HG02938 (cell line): ENCODE measurements at regions not wholly inside any gene's neighbourhood (a gene's known extent, or its start where the extent isn't known, plus 50 kb on each side); places are given as distances from the start of the nearest gene placed in this dataset.

ENCODE experiments used
- ATAC-seq: cut with Tn5 transposase; IDR thresholded peaks from one replicate; pipeline ENCODE4 v1.9.1; 2021; ENCODE audit warnings: mild to moderate bottlenecking, moderate library complexity; ENCODE audit not compliant: unreplicated experiment

DNA sequence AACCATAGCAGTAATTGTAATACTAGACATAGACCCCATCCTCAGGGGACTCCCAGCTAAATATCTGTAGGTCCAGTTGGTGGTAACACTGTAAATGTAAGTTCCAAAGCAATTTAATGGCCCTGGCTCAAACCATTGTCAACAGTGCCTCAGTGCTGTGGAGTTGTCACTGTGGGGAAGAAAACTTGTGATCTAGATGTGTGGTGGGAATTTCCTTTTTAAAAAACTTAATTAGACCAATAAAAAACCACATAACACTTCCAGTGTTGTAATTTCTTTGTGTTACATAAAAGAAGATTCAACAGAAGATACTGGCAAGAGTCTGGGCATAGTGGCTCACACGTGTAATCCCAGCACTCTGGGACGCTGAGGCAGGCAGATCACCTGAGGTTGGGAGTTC is 138.6 kb upstream of the UMPS start:
- ATAC-seq = no peak

DNA sequence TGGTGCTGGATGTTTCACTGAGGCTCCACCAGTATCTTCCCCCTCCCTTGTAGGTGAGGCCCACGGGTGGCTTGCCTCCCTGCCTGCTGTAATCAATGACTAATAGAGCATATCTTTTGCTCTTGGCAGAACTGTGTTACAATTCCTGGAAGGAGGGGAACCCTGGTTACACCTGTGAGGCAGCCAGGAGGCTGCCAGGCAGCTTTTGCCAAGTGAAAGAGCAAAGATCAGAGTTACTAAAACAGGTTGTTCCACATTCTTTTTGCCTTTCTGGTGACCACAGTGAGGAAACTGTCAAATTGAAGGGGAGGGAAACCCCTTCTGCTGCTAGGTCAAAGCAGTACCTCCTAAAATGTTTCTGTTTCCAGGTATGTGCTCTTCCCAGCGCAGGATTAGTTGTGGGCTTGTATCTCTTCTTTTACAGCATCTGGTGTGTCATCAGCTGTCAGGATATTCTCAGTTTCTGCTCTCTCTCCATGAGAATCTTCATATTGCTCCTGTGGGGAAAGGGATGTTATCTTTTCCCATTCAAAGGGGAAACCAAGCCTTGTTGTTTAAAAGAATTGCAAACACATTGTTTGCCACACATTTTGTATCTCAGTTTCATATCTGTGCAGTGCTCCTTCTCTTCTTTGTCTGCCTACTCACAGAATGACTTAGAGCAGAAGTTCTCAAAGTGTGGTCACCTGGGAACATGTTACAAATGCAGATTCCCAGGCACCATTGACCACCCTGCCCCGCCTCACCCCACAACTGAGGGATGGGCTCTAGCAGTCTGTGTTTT is 137.4 kb upstream of the UMPS start:
- ATAC-seq = no peak

DNA sequence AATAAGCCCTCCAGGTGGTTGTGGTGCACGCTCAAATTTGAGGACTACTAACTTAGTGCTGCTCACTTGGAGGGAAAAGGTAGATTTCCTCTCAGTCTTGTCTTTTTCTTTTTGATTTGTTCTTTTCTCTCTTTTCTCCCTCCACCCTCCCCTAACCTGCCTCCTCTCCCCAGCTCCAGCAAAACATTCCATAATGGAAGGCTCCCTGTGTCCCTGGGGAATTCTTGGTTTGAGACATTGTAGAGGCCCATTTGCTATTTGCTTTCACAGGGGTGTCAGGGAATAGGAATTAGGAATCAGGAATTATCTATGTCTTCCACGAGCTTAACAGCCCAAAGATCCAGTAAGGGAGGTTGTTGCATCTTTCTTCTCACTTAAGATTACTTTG is 136.8 kb upstream of the UMPS start:
- no peak for ATAC-seq

DNA sequence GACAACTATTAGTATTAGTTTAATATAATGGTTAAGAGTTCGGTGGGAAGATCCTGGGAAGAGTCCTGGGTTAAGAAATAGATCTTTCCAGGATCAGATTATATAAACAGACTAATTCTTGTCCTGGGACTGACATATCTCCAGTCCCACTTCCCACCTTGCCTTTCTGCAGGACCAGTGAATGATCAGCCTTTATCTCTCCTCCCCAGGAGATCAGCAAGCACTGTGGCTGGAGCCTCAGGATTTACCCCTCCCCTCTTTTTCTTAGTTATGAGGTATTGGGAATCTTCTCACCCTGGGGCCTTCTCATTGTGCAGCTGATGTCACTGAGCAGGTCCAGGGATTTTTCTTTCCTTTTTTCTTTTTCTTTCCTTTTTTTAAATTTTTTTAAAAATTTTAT is 135.7 kb upstream of the UMPS start:
- no peak for ATAC-seq

DNA sequence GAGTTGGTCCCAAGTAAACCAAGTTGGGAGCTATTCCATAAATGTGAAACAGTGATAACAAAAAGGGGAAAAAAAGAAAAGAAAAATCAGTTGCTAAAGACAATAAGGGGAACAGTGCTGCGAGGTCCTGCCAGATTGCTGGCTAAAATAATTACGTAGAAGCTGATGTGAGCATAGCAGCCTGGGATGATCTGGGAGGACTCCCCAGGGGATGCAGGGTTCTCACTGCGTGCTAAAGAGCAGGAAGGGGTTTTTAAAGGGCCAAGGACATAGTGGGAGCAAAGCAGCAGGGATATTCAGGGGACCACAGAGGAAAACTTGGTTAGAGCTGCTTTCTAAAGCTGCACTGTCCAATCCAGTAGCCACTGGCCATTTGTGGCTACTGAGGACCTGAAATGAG is 133.0 kb upstream of the UMPS start:
- ATAC-seq = no peak

DNA sequence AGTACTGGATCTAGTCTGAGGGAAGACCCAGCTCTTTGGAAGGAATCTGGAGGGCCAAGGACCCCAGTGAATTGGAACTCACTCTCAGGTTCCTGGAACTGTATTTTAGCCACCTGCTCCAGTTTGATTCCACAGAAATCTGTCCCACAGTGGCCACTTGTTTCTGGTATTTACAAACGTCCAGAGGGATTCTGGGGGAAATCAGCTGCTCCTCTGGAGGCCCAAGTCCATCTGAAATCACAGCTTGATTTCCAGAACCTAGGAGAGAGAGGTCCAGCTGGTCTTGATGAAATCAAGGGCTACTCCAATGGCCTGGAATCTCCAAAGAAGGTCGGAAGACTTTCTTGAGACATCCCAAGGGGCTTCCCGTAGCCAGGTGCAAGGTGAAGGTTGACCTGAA is 132.3 kb upstream of the UMPS start:
- no peak for ATAC-seq

DNA sequence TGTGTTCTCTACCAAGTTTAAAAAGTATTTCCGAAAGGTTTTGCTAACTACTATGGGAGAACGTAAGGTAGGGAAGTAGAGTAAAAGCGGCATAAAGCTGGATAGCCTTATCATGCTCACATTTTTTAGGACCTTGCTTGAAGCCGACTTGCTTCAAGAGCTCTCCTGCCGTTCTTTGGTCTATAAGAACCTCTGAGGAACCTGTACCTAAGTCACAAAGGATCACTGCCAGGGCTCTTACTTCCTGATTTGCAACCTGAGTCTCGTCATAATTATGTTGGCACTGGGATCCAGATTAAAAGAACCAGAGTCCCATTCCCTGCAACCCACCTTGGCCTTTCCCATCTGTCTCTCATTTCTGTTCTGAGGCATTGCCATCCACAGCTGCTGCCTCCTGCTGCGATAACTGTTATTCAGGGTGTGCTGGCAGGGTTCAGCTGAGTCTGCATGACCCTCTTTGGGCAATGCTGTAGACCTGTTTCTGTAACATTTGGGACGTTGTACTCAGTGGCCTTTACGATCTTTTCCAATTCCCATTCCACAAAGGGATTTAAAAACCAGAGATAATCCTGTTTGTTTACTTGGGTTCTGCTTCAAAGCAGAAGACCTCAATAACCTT is 131.0 kb upstream of the UMPS start:
- no peak for ATAC-seq

DNA sequence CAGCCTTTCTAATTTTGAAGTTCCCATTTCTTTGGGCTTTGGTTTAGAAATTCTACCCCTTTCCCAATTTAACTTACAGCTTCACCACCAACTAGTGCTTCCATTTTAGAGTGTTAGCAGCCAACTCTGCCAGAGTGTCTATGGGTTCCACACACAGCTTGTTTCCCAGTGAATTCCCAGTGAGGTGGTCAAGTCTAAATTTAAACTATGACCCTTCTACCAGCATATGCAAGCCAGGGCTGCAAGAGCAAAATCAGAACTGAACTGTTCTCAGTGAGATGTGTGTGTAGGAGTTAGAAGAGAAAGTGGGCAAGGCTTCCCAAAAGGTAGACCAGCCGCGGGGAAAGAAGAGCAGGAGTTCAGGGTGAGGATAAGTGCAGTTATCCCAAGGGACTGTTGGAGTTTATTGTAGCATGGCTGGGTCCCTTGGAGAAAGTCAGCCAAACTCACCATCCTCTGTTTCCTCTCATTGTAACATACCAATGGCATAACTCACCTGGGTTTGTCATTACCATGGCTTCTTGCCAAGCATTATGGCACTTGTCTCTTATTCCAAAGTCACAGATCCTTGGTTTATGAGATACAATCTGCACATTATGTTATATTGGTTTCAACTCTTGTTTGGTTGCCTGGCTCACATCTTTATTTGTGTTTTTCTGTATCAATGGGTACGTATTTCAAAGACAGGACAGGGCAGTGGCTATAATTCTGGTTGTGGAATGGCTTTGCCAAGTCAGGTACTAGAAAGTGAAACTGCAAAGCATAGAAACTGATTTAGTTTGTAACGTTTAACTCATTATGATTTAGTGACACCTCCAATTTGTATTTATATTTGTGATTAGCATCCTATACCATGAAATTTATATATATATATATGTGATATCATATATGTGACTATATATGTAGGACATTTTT is 130.2 kb upstream of the UMPS start:
- no peak for ATAC-seq

DNA sequence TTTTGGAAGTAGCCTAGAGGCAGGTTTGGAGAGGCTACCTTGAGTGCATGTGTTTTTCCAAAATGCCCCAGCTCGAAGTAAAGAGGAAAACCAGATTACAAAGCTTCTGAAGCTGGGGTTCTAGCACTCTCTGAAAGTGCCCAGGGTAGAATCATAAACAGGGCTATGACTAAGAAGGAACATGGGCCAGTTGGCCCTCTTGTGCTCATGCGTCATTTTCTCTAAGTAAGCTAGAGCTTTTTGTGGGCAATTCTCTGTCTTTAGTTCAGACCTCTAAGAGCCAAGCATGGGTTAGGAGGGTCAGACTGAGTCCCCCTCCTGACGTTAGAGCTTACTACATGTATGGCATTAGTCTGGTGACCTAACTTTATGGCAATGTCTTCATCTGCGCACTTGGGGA is 129.5 kb upstream of the UMPS start:
- ATAC-seq = no peak

DNA sequence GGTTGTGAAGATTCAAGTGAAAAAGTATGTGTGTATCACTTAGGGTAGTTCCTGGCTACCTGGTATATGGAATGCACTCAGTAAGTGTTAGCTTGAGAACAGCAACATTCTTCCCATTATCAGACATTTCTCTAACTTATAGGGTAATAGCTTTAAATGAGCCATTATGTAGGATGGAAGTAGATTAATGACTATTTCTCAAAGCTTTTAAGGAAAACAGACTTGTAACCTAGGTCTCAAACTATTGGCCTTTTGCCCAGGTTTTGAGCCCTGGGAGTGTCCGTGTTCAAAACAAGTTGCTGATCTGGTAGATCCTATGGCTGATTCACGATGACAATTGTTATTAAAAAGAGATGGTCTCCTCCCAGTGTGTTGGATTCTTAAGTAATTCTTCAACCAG is 129.1 kb upstream of the UMPS start:
- no peak for ATAC-seq

DNA sequence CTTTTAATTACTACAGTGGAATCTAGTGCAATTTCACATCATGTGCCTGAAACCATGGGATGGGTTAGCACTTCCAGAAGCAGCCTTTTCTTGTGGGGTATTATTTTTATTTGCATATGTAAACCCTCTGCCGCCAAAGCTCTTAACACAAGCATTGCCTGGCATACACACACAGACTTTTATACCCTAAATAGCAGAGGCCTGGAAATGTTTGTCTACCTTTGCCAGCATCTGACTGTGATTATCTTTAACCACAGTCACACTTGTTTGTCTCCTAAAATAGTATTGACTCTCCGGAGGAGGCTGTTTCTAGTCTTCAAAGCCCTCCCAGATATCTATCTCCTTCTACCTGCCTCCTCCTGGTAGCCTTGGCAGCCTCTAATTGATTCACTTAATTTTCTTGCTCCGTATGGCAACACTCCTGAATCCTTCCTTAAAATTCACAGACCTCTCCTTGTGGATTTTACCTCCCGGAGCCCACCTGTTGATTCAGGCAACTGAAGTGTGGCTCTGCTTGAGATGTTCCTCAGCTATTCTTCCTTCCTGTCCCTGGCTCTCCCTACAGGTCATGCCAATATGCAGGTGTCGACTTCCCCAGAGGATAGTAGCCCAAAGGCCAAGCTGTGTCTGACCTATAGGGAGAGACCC is 127.1 kb upstream of the UMPS start:
- no peak for ATAC-seq

DNA sequence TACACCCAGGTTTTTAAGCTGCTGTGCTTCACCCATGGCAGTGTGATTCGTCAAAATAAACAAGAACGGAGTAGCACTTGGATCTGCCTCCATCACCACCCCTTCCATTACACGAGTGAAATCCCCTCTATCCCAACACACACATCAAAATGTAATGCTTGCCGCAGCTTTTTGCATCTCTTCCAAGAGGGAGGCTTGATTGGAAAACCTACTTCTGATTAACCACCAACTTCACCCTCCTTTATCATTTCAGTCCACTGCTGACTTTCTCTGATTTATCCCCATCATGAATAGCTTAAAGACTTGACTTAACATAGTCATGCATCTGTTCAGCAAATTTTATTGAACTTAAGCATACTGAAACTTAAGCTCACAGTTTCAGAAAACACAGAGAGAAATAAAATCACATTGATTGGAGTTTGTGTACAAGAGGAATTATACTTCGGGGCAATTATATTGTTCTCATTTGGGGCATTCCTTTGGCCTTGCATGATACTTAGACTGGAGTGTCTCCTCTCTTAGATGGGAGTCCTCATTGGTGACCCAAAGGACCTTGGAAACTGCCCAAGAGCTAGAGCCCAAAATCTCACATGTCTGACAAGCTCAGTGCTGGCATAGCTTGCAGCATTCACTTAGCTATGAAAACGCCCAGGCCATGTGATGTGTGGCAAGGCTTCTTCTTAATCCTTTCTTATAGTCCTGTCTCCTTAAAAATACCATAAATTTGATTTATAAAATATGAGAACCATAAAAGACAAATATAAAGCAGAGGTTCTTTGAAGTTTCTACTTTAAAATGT is 124.3 kb upstream of the UMPS start:
- ATAC-seq = no peak

DNA sequence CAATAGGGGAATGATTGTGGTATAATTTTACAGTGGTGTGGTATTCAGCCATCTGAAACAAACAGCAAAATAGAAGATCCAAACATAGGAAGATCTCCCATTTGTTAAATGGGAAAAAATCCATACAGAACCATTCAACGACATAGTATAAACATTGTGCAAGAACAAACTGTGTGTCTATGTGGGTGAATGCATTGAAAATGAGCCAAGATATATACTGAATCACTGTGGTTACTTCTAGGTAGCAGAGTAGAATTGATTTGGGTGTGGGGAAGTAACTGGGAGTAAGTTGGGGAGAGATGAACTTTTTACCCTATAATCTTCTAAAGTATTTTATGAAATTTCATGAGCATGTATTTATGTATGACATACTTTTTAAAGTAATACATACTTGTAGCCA is 123.1 kb upstream of the UMPS start:
- ATAC-seq = no peak

DNA sequence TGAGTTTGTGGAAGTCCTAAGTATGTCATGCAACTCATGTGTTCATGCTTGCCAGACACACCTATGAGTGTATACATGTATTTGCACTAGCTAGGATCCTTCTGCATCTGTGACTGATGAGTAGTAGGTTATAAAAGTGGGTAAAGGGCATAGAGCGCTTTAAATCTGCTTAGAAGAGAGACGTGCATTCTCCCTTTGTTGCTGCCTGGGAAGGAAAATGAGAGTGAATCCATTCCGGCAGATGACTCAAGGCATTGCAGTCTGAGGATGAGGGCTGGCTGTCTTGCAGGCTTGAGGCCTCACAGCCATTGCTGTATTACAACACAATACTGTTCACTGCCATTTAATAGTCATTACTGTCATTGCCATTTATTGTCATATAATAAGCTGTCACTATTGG is 120.8 kb upstream of the UMPS start:
- ATAC-seq = no peak

DNA sequence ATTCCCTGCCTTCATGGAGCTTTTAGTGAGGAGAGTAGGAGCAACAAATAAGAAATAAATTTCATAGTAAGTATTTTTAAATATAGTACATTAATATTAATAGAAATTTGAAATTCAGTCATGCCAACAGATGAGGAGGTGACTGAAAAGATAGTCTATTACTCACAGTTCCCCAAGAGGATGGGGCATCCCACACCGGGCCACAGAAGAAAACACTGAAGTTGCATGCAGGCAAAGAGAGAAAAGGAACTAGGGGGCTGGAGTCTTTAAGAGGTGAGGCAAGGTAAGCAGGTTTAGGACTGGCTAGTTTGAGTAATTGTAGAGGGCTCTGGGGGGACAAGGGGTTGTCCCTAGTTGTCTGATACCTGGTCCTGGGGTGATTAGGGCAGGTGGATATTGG is 120.1 kb upstream of the UMPS start:
- ATAC-seq = no peak

DNA sequence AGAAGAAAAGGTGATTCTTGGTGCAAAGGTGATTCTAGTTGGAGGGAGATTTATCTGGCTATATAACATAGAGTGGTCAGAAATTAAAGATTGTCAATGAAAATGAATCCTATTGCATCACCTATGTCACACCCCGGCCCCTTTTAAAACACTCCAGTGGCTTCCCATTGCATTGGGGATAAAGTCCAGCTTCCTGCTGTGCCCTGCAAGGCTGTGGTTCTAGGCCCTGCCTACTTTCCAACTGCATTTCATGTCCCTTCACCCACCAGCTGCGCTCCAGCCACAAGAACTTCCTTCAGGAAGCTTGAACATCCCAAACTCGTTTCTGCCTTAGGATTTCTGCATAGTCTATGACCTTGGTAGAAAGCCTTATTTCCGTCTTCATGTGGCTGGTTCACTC is 118.7 kb upstream of the UMPS start:
- no peak for ATAC-seq

DNA sequence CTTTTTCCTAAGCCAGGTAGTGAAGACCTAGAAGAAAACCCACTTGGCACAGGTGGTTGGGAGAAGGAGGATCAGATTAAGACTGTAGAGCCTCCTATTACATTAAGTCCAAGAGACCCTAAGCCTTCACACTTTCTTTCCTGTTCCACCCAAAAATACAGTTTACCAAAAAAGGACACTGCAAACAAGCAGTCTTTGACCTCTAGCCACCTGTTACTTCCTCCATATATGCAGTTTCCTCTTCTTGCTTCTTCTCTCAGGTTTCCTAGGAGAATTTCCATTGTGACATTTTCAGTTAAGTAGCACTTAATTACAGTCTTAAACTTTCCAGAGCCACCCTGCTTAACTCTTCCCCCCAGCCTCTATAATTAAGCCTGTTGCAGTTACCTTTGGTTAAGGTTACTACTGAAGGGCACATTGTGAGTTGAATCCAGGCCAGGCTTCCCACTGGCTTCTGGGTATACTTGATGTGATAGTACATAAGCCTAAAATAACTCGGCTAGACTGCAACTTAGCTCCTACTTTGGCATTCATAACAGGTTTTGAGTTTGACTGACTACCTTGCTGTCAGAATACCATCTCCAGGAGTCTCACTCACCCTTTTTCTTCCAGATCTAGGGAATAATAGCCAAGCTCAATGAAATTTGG is 114.2 kb upstream of the UMPS start:
- ATAC-seq = no peak

DNA sequence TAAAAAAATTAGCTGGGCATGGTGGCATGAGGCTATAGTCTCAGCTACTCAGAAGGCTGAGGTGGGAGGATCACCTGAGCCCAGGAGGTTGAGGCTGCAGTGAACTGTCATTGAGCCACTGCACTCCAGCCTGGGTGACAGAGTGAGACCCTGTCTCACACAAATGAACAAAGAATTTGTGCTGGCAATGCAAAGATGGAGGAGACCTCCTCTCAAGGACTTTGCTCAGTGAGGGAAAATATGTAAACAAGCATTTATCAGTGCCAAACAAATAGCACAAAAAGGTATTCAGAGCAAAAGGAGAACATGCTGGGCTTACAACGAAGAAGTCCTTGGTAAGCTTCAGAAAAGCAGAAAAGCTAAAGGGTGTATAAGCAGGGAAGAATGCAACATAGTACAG is 113.1 kb upstream of the UMPS start:
- no peak for ATAC-seq

DNA sequence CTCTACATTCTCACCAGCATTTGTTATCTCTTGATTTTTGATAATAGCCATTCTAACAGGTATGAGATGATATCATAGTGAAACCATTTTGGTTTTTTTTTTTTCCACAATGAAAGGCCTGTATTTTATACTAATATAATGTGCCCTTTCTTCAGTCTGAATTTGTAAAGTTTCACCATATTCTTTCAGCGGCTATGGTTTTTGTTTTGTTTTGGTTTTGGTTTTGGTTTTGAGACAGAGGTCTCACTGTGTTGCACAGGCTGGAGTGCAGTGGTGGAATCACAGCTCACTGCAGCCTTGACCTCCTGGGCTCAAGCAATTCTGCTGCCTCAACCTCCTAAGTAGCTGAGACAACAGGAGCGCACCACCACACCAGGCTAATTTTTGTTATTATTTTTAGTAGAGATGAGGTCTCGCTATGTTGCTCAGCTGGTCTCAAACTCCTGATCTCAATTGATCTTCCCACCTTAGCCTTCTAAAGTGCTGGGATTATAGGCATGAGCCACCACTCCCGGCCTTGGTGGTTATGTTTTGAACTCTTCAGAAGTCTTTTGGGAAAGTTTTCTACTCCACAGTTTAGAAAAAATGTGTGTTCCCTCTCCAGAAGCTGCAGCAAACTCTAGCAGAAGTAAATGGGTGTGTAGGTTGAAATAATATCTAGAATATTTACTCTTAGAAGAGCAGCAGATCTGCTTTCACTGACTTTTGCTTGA is 110.2 kb upstream of the UMPS start:
- no peak for ATAC-seq
